HepG2 (cell line): ENCODE measurements at regions not wholly inside any gene's neighbourhood (a gene's known extent, or its start where the extent isn't known, plus 50 kb on each side); places are given as distances from the start of the nearest gene placed in this dataset.

Experiments
- ELK4 ChIP-seq: sonication (generic); formaldehyde crosslinking; IDR thresholded peaks from 2 replicates; pipeline ENCODE4 v1.9.0; 2021; ENCODE audit warnings: missing genetic modification reagents, borderline replicate concordance
- HMG20B ChIP-seq: conservative IDR thresholded peaks from 2 replicates; pipeline ENCODE4 v1.6.1; 2016; ENCODE audit warnings: missing genetic modification reagents, missing compliant biosample characterization
- ZFP36L2 ChIP-seq: sonication (generic); formaldehyde crosslinking; IDR thresholded peaks from 2 replicates; pipeline ENCODE4 v1.4.0; 2020; ENCODE audit warnings: missing genetic modification reagents

DNA sequence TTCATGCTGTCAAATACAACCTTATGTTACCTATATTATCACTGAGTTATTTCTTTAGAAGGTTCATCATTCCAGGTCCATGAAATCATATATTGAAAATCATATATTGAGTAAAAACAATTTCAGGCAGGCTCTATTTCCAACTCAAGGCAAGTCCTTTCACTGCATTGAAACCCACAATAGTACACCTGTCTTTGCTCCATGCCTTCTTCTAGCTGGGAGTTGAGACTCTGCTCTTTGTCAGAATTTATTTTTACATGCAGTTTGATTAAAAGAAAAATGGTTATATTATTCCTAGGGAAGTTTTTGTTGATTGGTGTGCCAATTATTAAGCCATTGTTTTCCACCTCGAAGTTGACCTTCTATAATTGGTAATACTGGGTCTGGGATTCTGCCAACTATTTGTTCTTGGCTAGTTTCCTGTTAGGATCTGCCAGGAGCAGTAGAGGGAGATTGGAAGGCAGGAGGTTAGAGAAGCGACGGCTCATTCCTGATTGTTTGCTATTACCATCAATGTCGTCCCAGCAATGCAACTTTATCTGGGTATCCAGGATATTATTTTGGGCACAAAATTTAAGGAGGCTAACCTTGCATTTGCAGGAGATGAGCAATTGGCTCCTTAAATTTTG is 79.5 kb upstream of the MIS18BP1 start:
- TF ChIP-seq ZFP36L2 (no peak), HMG20B (CRISPR knock-in tag) (no peak), ELK4 (CRISPR knock-in tag) (no peak)
